H1 (cell line): ENCODE measurements at regions not wholly inside any gene's neighbourhood (a gene's known extent, or its start where the extent isn't known, plus 50 kb on each side); places are given as distances from the start of the nearest gene placed in this dataset.

Experiments
- BCL11A ChIP-seq, 2 experiments: IDR thresholded peaks; one replicate each; pipeline ENCODE4 v1.6.1; 2011; ENCODE audit warnings: low read depth in 2 of 2, low read length in 2 of 2, mild to moderate bottlenecking in 2 of 2
- EGR1 ChIP-seq: IDR thresholded peaks from 2 replicates; pipeline ENCODE4 v1.6.1; 2011; ENCODE audit warnings: low read depth, low read length, borderline replicate concordance
- SUZ12 ChIP-seq: fragments of 200-600 bp; sonication (generic); IDR thresholded peaks from 2 replicates; pipeline ENCODE4 v1.6.1; 2012; ENCODE audit warnings: mild to moderate bottlenecking, inconsistent platforms, low read length, moderate library complexity, mixed read lengths

- TF ChIP-seq EGR1 = no peak
- TF ChIP-seq SUZ12 = no peak
- no peak for TF ChIP-seq BCL11A (IDR thresholded peaks at IDR 0.05; ENCODE audit: low read depth in 2 of 2, low read length in 2 of 2)
Observed at GRCh38 chr1:221511797-221512196, 230.1 kb downstream of the DUSP10 start.
